Ishikawa (cell line): ENCODE measurements at regions not wholly inside any gene's neighbourhood (a gene's known extent, or its start where the extent isn't known, plus 50 kb on each side); places are given as distances from the start of the nearest gene placed in this dataset.

Experiments
- CREB1 ChIP-seq: IDR thresholded peaks from 2 replicates; pipeline ENCODE4 v1.6.1; 2012; ENCODE audit warnings: low read depth
- REST ChIP-seq: IDR thresholded peaks from 2 replicates; pipeline ENCODE4 v1.6.1; 2012; ENCODE audit warnings: low read depth, mild to moderate bottlenecking
- YY1 ChIP-seq: IDR thresholded peaks from 2 replicates; pipeline ENCODE4 v1.6.1; 2012; ENCODE audit warnings: low read depth

- TF ChIP-seq CREB1 (no peak), REST (no peak), YY1 (no peak)
Observed at GRCh38 chr6:105681061-105681460, 278.2 kb upstream of the PREP start.
